PFSK-1 (cell line): ENCODE measurements at regions not wholly inside any gene's neighbourhood (a gene's known extent, or its start where the extent isn't known, plus 50 kb on each side); places are given as distances from the start of the nearest gene placed in this dataset.

ENCODE experiments used
- REST ChIP-seq, 2 experiments: IDR thresholded peaks; 2 replicates each; pipeline versions ENCODE4 v1.6.1 to v1.8.0; 2011 to 2012; ENCODE audit warnings: low read depth in 2 of 2, low read length in 2 of 2, control low read depth in 1 of 2, inconsistent platforms in 1 of 2, mild to moderate bottlenecking in 1 of 2, moderate library complexity in 1 of 2; ENCODE audit not compliant: insufficient read depth in 1 of 2
- SIN3A ChIP-seq: IDR thresholded peaks from 2 replicates; pipeline ENCODE4 v1.6.1; 2012; ENCODE audit warnings: mild to moderate bottlenecking, low read length, moderate library complexity, borderline replicate concordance; ENCODE audit not compliant: insufficient read depth

- TF ChIP-seq REST (IDR thresholded peaks at IDR 0.05; ENCODE audit: insufficient read depth in 1 of 2, low read depth in 2 of 2, low read length in 2 of 2) (no peak), SIN3A (no peak)
These were observed 83.2 kb upstream of the EED start for GRCh38 chr11:86161336-86161735.
